ENCODE measurements at regions not wholly inside any gene's neighbourhood (a gene's known extent, or its start where the extent isn't known, plus 50 kb on each side); places are given as distances from the start of the nearest gene placed in this dataset.
A peak's percentile ranks its signal among the peaks of the same experiment; 100 is the strongest.

DNA sequence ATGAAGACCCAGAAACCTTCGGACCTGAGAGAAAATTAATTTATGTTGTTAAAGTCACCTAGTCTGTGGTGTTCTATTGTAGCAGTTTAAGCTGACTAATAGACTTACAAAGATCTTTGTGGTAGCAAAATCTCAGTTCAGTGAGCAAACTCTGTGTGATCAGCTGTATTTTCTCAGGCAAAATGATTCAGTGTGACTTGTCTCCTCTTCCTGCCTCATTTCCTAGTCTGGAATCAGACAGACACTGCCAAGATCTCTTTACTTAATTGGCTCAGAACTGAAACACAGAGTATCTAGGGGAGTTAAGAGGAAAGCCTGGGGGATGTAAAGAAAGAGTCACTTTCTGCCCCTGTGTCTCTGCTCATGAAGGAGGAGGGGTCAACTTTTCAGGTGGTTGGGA, 564.7 kb downstream of the KCNA4 start:
- intact Hi-C loops (cut with DNase I; ENCODE audit: low total_unique reads) = loop anchor here (10.0 kb wide), 1 partner anchor 583 kb away; no protein-coding TSS in a partner anchor
- TF ChIP-seq POLR2AphosphoS5 (IDR thresholded peaks at IDR 0.05) (no peak), POLR2A (IDR thresholded peaks at IDR 0.05) (no peak)
- TF ChIP-seq, protein P1, sequence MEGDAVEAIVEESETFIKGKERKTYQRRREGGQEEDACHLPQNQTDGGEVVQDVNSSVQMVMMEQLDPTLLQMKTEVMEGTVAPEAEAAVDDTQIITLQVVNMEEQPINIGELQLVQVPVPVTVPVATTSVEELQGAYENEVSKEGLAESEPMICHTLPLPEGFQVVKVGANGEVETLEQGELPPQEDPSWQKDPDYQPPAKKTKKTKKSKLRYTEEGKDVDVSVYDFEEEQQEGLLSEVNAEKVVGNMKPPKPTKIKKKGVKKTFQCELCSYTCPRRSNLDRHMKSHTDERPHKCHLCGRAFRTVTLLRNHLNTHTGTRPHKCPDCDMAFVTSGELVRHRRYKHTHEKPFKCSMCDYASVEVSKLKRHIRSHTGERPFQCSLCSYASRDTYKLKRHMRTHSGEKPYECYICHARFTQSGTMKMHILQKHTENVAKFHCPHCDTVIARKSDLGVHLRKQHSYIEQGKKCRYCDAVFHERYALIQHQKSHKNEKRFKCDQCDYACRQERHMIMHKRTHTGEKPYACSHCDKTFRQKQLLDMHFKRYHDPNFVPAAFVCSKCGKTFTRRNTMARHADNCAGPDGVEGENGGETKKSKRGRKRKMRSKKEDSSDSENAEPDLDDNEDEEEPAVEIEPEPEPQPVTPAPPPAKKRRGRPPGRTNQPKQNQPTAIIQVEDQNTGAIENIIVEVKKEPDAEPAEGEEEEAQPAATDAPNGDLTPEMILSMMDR (IDR thresholded peaks at IDR 0.05) = no peak
- H3K4me3 ChIP-seq = no peak overlapping the region
- H3K4me1 ChIP-seq = no peaks in the 10 kb centered on the region
- no peaks in the 10 kb centered on the region for H3K36me3 ChIP-seq
- no peaks in the 10 kb centered on the region for H3K9me3 ChIP-seq
- no peak overlapping the region for H3K27ac ChIP-seq
- no peaks in the 10 kb centered on the region for H3K27me3 ChIP-seq
- no peak for DNase-seq (ENCODE audit: low spot score in 2 of 2)

DNA sequence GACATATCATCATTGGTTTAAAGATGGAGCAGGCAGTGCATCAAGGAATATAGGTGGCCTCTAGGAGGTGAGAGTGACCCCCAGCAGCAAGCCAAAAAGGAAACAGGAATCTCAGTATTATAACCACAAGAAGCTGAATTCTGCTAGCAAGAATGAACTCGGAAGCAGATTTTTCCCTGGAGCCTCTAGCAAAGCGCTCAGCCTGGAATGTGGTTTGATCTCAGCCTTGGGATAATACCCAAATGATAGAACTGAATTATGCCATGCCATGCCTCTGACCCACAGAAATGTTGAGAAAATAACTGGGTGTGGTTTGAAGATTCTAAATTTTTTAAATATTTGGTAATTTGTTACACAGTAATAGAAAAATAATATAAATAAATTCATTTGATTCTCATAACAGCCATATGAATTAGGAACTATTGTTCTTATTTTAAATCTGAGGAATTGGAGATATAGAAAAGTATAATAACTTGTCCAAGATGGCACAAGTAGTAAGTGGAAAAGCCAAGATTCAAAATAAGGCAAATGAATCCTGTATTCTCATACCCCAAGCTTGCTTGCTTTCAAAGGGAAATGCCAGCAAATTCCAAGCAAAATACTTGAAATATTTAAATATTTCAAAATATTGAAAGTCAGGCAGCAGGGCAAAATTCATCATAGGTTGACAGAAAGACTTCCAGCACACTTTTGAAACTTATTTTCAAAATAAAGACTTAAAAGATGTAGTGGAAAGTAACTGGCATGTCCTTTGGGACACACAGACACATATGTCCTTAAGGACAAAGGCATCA, 567.4 kb downstream of the KCNA4 start:
- DNase-seq (ENCODE audit: low spot score in 2 of 2) = no peak
- Histone ChIP-seq H3K36me3 (no peaks in the 10 kb centered on the region), H3K4me3 (no peak overlapping the region), H3K27ac (no peak overlapping the region), H3K9me3 (no peaks in the 10 kb centered on the region), H3K4me1 (no peaks in the 10 kb centered on the region), H3K27me3 (no peaks in the 10 kb centered on the region)
- TF ChIP-seq, protein P1 (IDR thresholded peaks at IDR 0.05) = no peak
- TF ChIP-seq POLR2AphosphoS5 (IDR thresholded peaks at IDR 0.05) (no peak), POLR2A (IDR thresholded peaks at IDR 0.05) (no peak)
- intact Hi-C loops (cut with DNase I; ENCODE audit: low total_unique reads) = loop anchor here (10.0 kb wide), 1 partner anchor 585 kb away; no protein-coding TSS in a partner anchor

DNA sequence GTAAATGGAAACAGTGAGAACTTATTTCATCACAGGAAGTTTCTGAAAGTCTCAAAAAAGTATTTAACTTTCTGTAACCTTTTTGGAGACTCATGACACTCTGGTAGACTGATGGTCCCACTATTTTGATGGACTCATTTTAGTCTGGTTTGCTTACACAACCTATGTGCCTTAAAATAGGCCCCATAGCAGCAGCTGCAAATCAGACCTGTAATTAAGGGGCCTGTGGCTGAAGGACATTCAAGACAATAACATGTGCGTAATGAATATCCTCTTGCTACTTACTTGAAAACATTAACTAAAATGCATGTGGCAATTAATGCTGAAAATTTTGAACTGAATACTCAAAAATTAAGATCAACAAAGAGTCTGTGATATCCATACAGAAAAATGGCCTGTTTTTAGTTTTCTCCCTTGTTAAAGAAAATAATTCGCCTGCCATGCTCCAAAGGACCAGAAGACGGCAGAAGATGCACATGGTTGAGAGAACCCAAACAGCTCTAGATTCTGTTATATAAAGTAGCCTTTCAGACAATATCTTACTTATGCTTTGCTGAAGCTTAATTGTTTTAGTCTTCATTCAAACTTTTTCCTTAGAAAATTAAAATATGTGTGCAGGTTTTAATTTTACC, 568.5 kb downstream of the KCNA4 start:
- no peaks in the 10 kb centered on the region for H3K4me1 ChIP-seq
- no peak for DNase-seq (ENCODE audit: low spot score in 2 of 2)
- no peaks in the 10 kb centered on the region for H3K27me3 ChIP-seq
- H3K4me3 ChIP-seq = no peak overlapping the region
- H3K36me3 ChIP-seq = no peaks in the 10 kb centered on the region
- no peaks in the 10 kb centered on the region for H3K9me3 ChIP-seq
- intact Hi-C loops (cut with DNase I; ENCODE audit: low total_unique reads) = no loop called here
- TF ChIP-seq POLR2AphosphoS5 (IDR thresholded peaks at IDR 0.05) = no peak
- no peak for TF ChIP-seq POLR2A (IDR thresholded peaks at IDR 0.05)
- TF ChIP-seq, protein P1 (IDR thresholded peaks at IDR 0.05) = peak in 1 of 3 donors; percentile 26
- no peak overlapping the region for H3K27ac ChIP-seq

DNA sequence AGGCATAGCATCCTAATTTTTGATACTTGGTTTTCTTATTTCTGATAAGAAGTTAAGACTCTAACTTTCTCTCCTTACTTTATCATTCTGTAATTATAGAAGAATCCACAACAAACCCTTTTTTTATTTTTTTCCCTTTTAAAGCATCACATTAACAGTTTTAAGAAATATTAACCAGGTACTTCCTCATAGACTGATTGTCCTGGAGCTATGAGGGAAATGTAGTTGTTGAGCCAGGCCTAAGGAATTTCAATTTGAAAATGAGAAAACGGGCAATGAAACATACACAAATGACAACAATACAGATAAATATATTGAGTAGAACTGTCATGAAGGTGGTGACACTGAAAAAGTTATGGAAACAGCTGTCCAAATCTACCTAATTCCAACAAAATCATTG, 569.0 kb downstream of the KCNA4 start:
- intact Hi-C loops (cut with DNase I; ENCODE audit: low total_unique reads) = no loop called here

More for the DNA sequence above, 569.0 kb downstream of the KCNA4 start:
- TF ChIP-seq POLR2A (IDR thresholded peaks at IDR 0.05) (no peak), POLR2AphosphoS5 (IDR thresholded peaks at IDR 0.05) (no peak)
- TF ChIP-seq, protein P1 (IDR thresholded peaks at IDR 0.05) = no peak
- no peaks in the 10 kb centered on the region for H3K36me3 ChIP-seq
- H3K27me3 ChIP-seq = no peaks in the 10 kb centered on the region
- no peak overlapping the region for H3K4me3 ChIP-seq
- H3K27ac ChIP-seq = no peak overlapping the region
- no peak for DNase-seq (ENCODE audit: low spot score in 2 of 2)
- no peaks in the 10 kb centered on the region for H3K4me1 ChIP-seq
- no peaks in the 10 kb centered on the region for H3K9me3 ChIP-seq

Data from breast epithelium (tissue), 4 donors.